ENCODE measurements at regions not wholly inside any gene's neighbourhood (a gene's known extent, or its start where the extent isn't known, plus 50 kb on each side); places are given as distances from the start of the nearest gene placed in this dataset.
"Not testable (repeated sequence)": the region's sequence is repeated elsewhere in the genome, so short reads cannot be mapped to it uniquely, and the experiment has no call there.

- H3K4me1 Mint-ChIP-seq (ENCODE audit: unreplicated experiment): peaks cover 18% of the 10 kb centered on the region
- H3K27ac Mint-ChIP-seq: peak overlapping the region; percentile 62
- TF ChIP-seq CTCF (conservative IDR thresholded peaks at IDR 0.05): no peak
- DNase-seq (ENCODE audit: extremely low spot score, unreplicated experiment): no peak
- H3K4me3 Mint-ChIP-seq: no peak overlapping the region
- peaks cover 5% of the 10 kb centered on the region for H3K27me3 Mint-ChIP-seq
- H3K9me3 Mint-ChIP-seq: no peaks in the 10 kb centered on the region
- no peaks in the 10 kb centered on the region for H3K36me3 Mint-ChIP-seq
Observed at GRCh38 chr16:21526923-21527807, 72.2 kb upstream of the METTL9 start.

- H3K27me3 Mint-ChIP-seq; H3K27ac Mint-ChIP-seq; H3K9me3 Mint-ChIP-seq; H3K36me3 Mint-ChIP-seq; H3K4me3 Mint-ChIP-seq; DNase-seq (ENCODE audit: extremely low spot score, unreplicated experiment): not testable (repeated sequence)
- peaks cover 13% of the 10 kb centered on the region for H3K4me1 Mint-ChIP-seq (ENCODE audit: unreplicated experiment)
Observed at GRCh38 chr16:21529060-21529658, 70.2 kb upstream of the METTL9 start.

- not testable (repeated sequence) for H3K27me3 Mint-ChIP-seq; H3K9me3 Mint-ChIP-seq; DNase-seq (ENCODE audit: extremely low spot score, unreplicated experiment); H3K4me3 Mint-ChIP-seq; H3K36me3 Mint-ChIP-seq; H3K27ac Mint-ChIP-seq
- H3K4me1 Mint-ChIP-seq (ENCODE audit: unreplicated experiment): peaks cover 13% of the 10 kb centered on the region
Observed at GRCh38 chr16:21530729-21531383, 68.5 kb upstream of the METTL9 start.

- not testable (repeated sequence) for H3K4me3 Mint-ChIP-seq; H3K27me3 Mint-ChIP-seq; H3K9me3 Mint-ChIP-seq; H3K4me1 Mint-ChIP-seq (ENCODE audit: unreplicated experiment); H3K27ac Mint-ChIP-seq; H3K36me3 Mint-ChIP-seq; DNase-seq (ENCODE audit: extremely low spot score, unreplicated experiment)
Observed at GRCh38 chr16:21532996-21533395, 66.4 kb upstream of the METTL9 start.

- not testable (repeated sequence) for H3K4me1 Mint-ChIP-seq (ENCODE audit: unreplicated experiment); DNase-seq (ENCODE audit: extremely low spot score, unreplicated experiment); H3K27me3 Mint-ChIP-seq
Observed at GRCh38 chr16:21533474-21533873, 65.9 kb upstream of the METTL9 start.

GRCh38 chr16:21534561-21534960 lies 64.8 kb upstream of the METTL9 start:
- not testable (repeated sequence) for H3K27ac Mint-ChIP-seq; H3K4me1 Mint-ChIP-seq (ENCODE audit: unreplicated experiment); H3K4me3 Mint-ChIP-seq; H3K9me3 Mint-ChIP-seq; H3K27me3 Mint-ChIP-seq; DNase-seq (ENCODE audit: extremely low spot score, unreplicated experiment); H3K36me3 Mint-ChIP-seq
- TF ChIP-seq CTCF (conservative IDR thresholded peaks at IDR 0.05): peak; percentile 49

More at GRCh38 chr16:21533474-21533873, 65.9 kb upstream of the METTL9 start:
- H3K9me3 Mint-ChIP-seq, H3K4me3 Mint-ChIP-seq, H3K36me3 Mint-ChIP-seq, H3K27ac Mint-ChIP-seq: not testable (repeated sequence)

- not testable (repeated sequence) for H3K9me3 Mint-ChIP-seq; H3K36me3 Mint-ChIP-seq; H3K4me3 Mint-ChIP-seq; DNase-seq (ENCODE audit: extremely low spot score, unreplicated experiment); H3K4me1 Mint-ChIP-seq (ENCODE audit: unreplicated experiment); H3K27me3 Mint-ChIP-seq; H3K27ac Mint-ChIP-seq
Observed at GRCh38 chr16:21535201-21535600, 64.2 kb upstream of the METTL9 start.

- H3K36me3 Mint-ChIP-seq; DNase-seq (ENCODE audit: extremely low spot score, unreplicated experiment); H3K9me3 Mint-ChIP-seq; H3K4me1 Mint-ChIP-seq (ENCODE audit: unreplicated experiment); H3K27ac Mint-ChIP-seq; H3K4me3 Mint-ChIP-seq; H3K27me3 Mint-ChIP-seq: not testable (repeated sequence)
Observed at GRCh38 chr16:21536740-21537139, 62.6 kb upstream of the METTL9 start.

- H3K4me1 Mint-ChIP-seq (ENCODE audit: unreplicated experiment); H3K9me3 Mint-ChIP-seq; H3K4me3 Mint-ChIP-seq; H3K36me3 Mint-ChIP-seq; H3K27ac Mint-ChIP-seq; H3K27me3 Mint-ChIP-seq; DNase-seq (ENCODE audit: extremely low spot score, unreplicated experiment): not testable (repeated sequence)
Observed at GRCh38 chr16:21537598-21537997, 61.8 kb upstream of the METTL9 start.

GRCh38 chr16:21539107-21539618 lies 60.2 kb upstream of the METTL9 start:
- not testable (repeated sequence) for H3K27ac Mint-ChIP-seq; H3K9me3 Mint-ChIP-seq; H3K27me3 Mint-ChIP-seq; DNase-seq (ENCODE audit: extremely low spot score, unreplicated experiment); H3K4me1 Mint-ChIP-seq (ENCODE audit: unreplicated experiment); H3K4me3 Mint-ChIP-seq; H3K36me3 Mint-ChIP-seq

GRCh38 chr16:21540770-21541433 lies 58.5 kb upstream of the METTL9 start:
- not testable (repeated sequence) for H3K4me1 Mint-ChIP-seq (ENCODE audit: unreplicated experiment); H3K9me3 Mint-ChIP-seq; H3K36me3 Mint-ChIP-seq; H3K27ac Mint-ChIP-seq; H3K4me3 Mint-ChIP-seq; H3K27me3 Mint-ChIP-seq; DNase-seq (ENCODE audit: extremely low spot score, unreplicated experiment)

Data from type B pancreatic cell (in vitro differentiated cells).